LNCaP clone FGC (cell line): ENCODE measurements at regions not wholly inside any gene's neighbourhood (a gene's known extent, or its start where the extent isn't known, plus 50 kb on each side); places are given as distances from the start of the nearest gene placed in this dataset.

Experiments
- DNase-seq: peaks from one replicate; pipeline ENCODE4 v3.0.0-alpha.2; 2011; ENCODE audit warnings: low read depth
- H3K4me3 ChIP-seq: 2 replicates; pipeline ENCODE4 v1.5.1; 2011; ENCODE audit warnings: mild to moderate bottlenecking, low read depth, low read length, control low read depth
- TF ChIP-seq, protein P1 (sequence below): IDR thresholded peaks from 2 replicates; pipeline ENCODE4 v1.5.1; 2012; ENCODE audit warnings: mild to moderate bottlenecking; ENCODE audit not compliant: control insufficient read depth, insufficient read depth; ENCODE audit errors: extremely low read depth

GRCh38 chr11:70618431-70619101 lies 220.2 kb downstream of the CTTN start:
- DNase-seq: no peak

GRCh38 chr11:70619591-70619990 lies 221.3 kb downstream of the CTTN start:
- no peak for DNase-seq

More at GRCh38 chr11:70618431-70619101, 220.2 kb downstream of the CTTN start:
- no peak overlapping the region for H3K4me3 ChIP-seq
- TF ChIP-seq, protein P1, sequence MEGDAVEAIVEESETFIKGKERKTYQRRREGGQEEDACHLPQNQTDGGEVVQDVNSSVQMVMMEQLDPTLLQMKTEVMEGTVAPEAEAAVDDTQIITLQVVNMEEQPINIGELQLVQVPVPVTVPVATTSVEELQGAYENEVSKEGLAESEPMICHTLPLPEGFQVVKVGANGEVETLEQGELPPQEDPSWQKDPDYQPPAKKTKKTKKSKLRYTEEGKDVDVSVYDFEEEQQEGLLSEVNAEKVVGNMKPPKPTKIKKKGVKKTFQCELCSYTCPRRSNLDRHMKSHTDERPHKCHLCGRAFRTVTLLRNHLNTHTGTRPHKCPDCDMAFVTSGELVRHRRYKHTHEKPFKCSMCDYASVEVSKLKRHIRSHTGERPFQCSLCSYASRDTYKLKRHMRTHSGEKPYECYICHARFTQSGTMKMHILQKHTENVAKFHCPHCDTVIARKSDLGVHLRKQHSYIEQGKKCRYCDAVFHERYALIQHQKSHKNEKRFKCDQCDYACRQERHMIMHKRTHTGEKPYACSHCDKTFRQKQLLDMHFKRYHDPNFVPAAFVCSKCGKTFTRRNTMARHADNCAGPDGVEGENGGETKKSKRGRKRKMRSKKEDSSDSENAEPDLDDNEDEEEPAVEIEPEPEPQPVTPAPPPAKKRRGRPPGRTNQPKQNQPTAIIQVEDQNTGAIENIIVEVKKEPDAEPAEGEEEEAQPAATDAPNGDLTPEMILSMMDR: no peak

DNA sequence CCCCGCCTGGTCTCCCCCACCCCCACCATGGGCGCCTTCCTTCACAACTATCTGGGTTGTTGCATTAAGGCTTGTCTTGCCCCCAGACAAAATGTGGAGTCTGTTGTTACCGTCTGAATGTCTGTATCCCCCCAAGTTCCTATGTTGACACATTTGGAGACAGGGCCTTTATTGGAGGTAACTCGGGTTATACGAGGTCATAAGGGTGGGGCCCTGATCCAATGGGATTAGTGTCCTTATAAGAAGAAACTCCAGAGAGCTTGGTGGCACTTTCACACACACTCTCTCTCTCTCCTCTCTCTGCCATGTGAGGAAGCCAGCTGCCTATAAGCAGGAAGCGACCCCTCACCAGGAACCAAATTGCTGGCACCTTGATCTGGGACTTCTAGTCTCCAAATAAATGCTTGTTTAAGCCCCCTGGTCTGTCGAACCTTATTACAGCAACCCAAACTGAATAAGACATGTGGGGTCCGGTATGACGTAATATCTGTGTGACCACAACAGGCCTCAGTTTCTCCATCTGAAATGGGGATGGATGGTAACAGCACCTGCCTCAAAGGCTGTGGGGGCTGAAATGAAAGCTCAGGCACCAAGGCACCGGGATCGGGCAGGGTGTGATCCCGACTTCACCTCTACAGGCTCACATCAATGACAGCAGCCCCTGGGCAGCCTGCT lies 222.3 kb downstream of the CTTN start:
- no peak for DNase-seq
- TF ChIP-seq, protein P1: no peak

More at GRCh38 chr11:70619591-70619990, 221.3 kb downstream of the CTTN start:
- H3K4me3 ChIP-seq: no peak overlapping the region
- TF ChIP-seq, protein P1: no peak

GRCh38 chr11:70621241-70621640 lies 222.9 kb downstream of the CTTN start:
- H3K4me3 ChIP-seq: no peak overlapping the region
- TF ChIP-seq, protein P1: no peak
- no peak for DNase-seq

More for the DNA sequence above, 222.3 kb downstream of the CTTN start:
- H3K4me3 ChIP-seq: no peak overlapping the region

DNA sequence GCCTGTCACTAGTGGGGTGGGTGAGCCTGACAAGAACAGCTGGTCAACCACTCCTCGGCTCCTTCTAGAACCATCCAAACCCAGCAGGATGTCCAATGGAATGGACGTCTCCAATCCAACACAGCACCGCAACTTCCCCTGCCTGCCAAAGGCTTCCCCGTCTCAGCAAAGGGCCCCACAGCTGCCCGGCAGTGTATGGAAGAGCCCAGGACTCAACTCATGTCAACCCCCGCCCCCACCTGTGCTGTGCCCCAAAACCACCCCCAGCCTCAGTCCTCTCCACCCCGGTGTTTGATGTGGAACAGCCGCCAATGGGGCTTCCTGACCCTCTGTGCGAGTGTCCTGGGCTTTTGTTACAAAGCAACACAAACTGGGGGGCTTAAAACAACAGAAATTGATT lies 223.8 kb downstream of the CTTN start:
- TF ChIP-seq, protein P1: no peak
- no peak for DNase-seq
- H3K4me3 ChIP-seq: no peak overlapping the region

GRCh38 chr11:70623906-70624597 lies 225.7 kb downstream of the CTTN start:
- TF ChIP-seq, protein P1: no peak
- H3K4me3 ChIP-seq: no peak overlapping the region
- DNase-seq: no peak
